ENCODE measurements at regions not wholly inside any gene's neighbourhood (a gene's known extent, or its start where the extent isn't known, plus 50 kb on each side); places are given as distances from the start of the nearest gene placed in this dataset.

DNA sequence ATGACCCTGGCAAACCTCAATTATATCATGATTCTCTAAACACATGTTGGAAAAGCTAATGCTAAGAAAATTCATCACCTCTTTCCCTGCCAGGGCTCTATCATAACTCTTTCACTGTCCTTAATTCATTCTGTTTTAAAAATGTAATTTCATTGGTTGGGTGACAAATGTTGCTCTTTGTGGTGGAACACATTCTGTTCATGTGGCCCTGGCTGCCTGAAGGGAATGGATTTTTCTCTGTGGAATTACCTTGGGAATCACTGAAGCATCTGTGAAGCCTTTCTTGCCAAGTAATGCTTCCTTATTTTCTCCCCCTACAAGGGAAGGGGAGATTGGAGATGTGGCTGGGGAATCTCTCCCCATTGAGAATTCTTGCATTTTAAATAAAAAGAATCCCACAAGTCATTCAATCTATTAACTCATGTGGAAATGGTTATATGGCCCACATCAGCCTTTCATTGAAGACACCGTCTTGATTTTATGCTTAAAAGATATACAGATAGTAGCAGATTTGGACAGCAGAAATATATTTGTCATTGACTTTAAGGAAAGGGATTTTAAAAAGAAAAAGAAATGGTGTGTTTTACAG lies 201.8 kb upstream of the NMUR2 start:
- H3K4me3 ChIP-seq: no peak overlapping the region
- H3K36me3 ChIP-seq: no peaks in the 10 kb centered on the region
- no peaks in the 10 kb centered on the region for H3K9me3 ChIP-seq
- TF ChIP-seq EP300 (IDR thresholded peaks at IDR 0.05): no peak
- TF ChIP-seq, protein P1, sequence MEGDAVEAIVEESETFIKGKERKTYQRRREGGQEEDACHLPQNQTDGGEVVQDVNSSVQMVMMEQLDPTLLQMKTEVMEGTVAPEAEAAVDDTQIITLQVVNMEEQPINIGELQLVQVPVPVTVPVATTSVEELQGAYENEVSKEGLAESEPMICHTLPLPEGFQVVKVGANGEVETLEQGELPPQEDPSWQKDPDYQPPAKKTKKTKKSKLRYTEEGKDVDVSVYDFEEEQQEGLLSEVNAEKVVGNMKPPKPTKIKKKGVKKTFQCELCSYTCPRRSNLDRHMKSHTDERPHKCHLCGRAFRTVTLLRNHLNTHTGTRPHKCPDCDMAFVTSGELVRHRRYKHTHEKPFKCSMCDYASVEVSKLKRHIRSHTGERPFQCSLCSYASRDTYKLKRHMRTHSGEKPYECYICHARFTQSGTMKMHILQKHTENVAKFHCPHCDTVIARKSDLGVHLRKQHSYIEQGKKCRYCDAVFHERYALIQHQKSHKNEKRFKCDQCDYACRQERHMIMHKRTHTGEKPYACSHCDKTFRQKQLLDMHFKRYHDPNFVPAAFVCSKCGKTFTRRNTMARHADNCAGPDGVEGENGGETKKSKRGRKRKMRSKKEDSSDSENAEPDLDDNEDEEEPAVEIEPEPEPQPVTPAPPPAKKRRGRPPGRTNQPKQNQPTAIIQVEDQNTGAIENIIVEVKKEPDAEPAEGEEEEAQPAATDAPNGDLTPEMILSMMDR (IDR thresholded peaks at IDR 0.05): no peak
- TF ChIP-seq POLR2A (IDR thresholded peaks at IDR 0.05): no peak
- no peak for TF ChIP-seq POLR2AphosphoS5 (IDR thresholded peaks at IDR 0.05)
- ATAC-seq: no peak
- no peak overlapping the region for H3K27ac ChIP-seq
- 32 to 70% methylated on average over 1 of the region's 1 CpG for WGBS, 2 donors (ENCODE audit: low coverage in 1 of 2)
- H3K27me3 ChIP-seq: no peaks in the 10 kb centered on the region
- no peaks in the 10 kb centered on the region for H3K4me1 ChIP-seq

DNA sequence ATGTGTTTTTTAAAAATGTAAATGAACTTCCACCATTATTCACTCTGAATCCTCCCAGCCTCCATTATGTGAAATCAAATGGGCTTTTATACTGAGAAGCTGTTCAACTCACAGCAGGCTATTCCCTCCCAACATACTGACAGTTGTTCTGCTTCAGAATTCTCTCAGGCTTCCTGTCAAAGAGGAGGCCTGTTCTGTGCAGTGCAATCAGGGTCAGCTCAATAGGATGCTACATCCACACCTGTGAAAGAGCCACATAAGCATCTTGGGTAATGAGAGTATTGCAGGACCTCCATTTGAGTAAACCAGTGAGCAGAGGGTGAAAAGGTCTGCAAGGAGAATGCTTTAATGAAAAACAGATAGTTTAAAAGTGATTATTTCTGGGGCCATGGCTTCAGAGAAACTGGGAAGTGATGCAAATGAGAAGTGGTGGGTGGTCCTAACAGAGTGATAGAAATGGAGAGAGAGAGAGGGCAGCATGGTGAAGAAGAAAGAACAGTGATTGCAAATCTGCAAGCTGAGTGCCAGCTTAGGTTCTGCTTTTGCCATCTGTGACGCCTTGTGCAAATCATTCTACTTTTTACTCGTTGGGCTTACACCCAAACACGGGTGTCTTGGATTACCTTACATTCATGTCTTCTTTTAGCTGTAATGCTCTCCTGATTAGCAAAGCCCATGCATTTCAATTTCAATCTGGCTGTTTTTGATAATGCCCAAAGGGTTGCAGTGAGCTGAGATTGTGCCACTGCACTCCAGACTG lies 202.5 kb upstream of the NMUR2 start:
- 63% methylated on average over 3 of the region's 3 CpGs for WGBS, 2 donors (ENCODE audit: low coverage in 1 of 2)
- no peak for ATAC-seq

GRCh38 chr5:152608458-152608857 lies 203.4 kb upstream of the NMUR2 start:
- Histone ChIP-seq H3K36me3 (no peaks in the 10 kb centered on the region), H3K4me3 (no peak overlapping the region), H3K4me1 (no peaks in the 10 kb centered on the region), H3K9me3 (no peaks in the 10 kb centered on the region), H3K27ac (no peak overlapping the region), H3K27me3 (no peaks in the 10 kb centered on the region)
- 21 to 45% methylated on average over 2 to 3 of the region's 3 CpGs for whole genome bisulfite sequencing, 2 donors (ENCODE audit: low coverage in 1 of 2)
- ATAC-seq: peak; percentile 63
- TF ChIP-seq EP300 (IDR thresholded peaks at IDR 0.05): no peak
- TF ChIP-seq POLR2A (IDR thresholded peaks at IDR 0.05): no peak
- no peak for TF ChIP-seq POLR2AphosphoS5 (IDR thresholded peaks at IDR 0.05)
- TF ChIP-seq, protein P1 (IDR thresholded peaks at IDR 0.05): no peak

More for the DNA sequence above, 202.5 kb upstream of the NMUR2 start:
- no peaks in the 10 kb centered on the region for H3K36me3 ChIP-seq
- H3K4me1 ChIP-seq: no peaks in the 10 kb centered on the region
- H3K9me3 ChIP-seq: no peaks in the 10 kb centered on the region
- H3K4me3 ChIP-seq: no peak overlapping the region
- no peaks in the 10 kb centered on the region for H3K27me3 ChIP-seq
- no peak for TF ChIP-seq POLR2AphosphoS5 (IDR thresholded peaks at IDR 0.05)
- TF ChIP-seq, protein P1 (IDR thresholded peaks at IDR 0.05): no peak
- TF ChIP-seq EP300 (IDR thresholded peaks at IDR 0.05): no peak
- no peak for TF ChIP-seq POLR2A (IDR thresholded peaks at IDR 0.05)
- no peak overlapping the region for H3K27ac ChIP-seq

DNA sequence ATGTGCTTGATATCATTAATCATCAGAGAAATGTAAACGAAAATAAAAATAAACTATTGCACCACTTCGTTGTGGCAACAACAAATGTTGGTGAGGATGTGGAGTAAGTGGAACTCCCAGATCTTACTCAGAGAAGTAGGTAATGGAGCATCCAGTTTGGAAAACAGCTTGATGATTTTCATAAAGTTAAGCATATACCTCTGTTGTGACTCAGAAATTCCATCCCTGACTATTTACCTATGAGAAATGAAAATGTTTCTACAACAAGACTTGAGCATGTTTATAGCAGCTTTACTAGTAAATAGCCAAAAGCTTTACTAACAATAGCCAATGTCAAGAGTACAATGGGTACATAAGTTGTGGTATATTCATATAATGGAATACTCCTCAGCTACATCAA lies 214.7 kb upstream of the NMUR2 start:
- WGBS, 2 donors (ENCODE audit: low coverage in 1 of 2): 59 to 61% methylated on average over 2 of the region's 2 CpGs
- H3K27me3 ChIP-seq: no peaks in the 10 kb centered on the region
- ATAC-seq: no peak

More for the DNA sequence above, 214.7 kb upstream of the NMUR2 start:
- Histone ChIP-seq H3K27ac (no peak overlapping the region), H3K36me3 (no peaks in the 10 kb centered on the region), H3K9me3 (no peaks in the 10 kb centered on the region), H3K4me3 (no peak overlapping the region), H3K4me1 (no peaks in the 10 kb centered on the region)
- TF ChIP-seq, protein P1 (IDR thresholded peaks at IDR 0.05): no peak
- TF ChIP-seq EP300 (IDR thresholded peaks at IDR 0.05): no peak
- no peak for TF ChIP-seq POLR2A (IDR thresholded peaks at IDR 0.05)
- no peak for TF ChIP-seq POLR2AphosphoS5 (IDR thresholded peaks at IDR 0.05)
